DND-41 (cell line): ENCODE measurements at regions not wholly inside any gene's neighbourhood (a gene's known extent, or its start where the extent isn't known, plus 50 kb on each side); places are given as distances from the start of the nearest gene placed in this dataset.

Experiments
- ATAC-seq: fragments of 200-7000 bp; cut with Tn5 transposase; 3 replicates; pipeline ENCODE4 v1.9.1; 2021; ENCODE audit warnings: low read depth; ENCODE audit not compliant: insufficient read depth
- DNase-seq: peaks from one replicate; pipeline ENCODE4 v3.0.0-alpha.2; 2020
- H2AFZ ChIP-seq: 2 replicates; pipeline ENCODE4 v1.6.0; 2012; ENCODE audit warnings: low read depth, low read length
- H3K27ac ChIP-seq: 2 replicates; pipeline ENCODE4 v1.5.1; 2012; ENCODE audit warnings: low read length, inconsistent platforms
- H3K27me3 ChIP-seq: fragments of 200-600 bp; sonication (generic); 2 replicates; pipeline ENCODE4 v1.6.0; 2012; ENCODE audit warnings: low read length, mild to moderate bottlenecking, inconsistent platforms; ENCODE audit not compliant: insufficient read depth, poor library complexity
- H3K36me3 ChIP-seq: 2 replicates; pipeline ENCODE4 v1.5.1; 2012; ENCODE audit warnings: low read length, inconsistent platforms; ENCODE audit not compliant: insufficient read depth
- H3K4me1 ChIP-seq: 2 replicates; pipeline ENCODE4 v1.5.1; 2012; ENCODE audit warnings: mild to moderate bottlenecking, low read length; ENCODE audit not compliant: insufficient read depth
- H3K4me2 ChIP-seq: 2 replicates; pipeline ENCODE4 v1.6.0; 2012; ENCODE audit warnings: mild to moderate bottlenecking, moderate library complexity, low read length, inconsistent platforms; ENCODE audit not compliant: insufficient read depth
- H3K4me3 ChIP-seq, 2 experiments: fragments of 200-600 bp in 1 of 2; shearing (Covaris generic) in 1 of 2; 2 replicates each; pipeline ENCODE4 v1.5.1; 2012 to 2016; ENCODE audit warnings: inconsistent platforms in 2 of 2, low read length in 2 of 2, mild to moderate bottlenecking in 2 of 2, low read depth in 1 of 2, moderate library complexity in 1 of 2
- H3K79me2 ChIP-seq: 2 replicates; pipeline ENCODE4 v1.6.0; 2012; ENCODE audit warnings: low read length, inconsistent platforms; ENCODE audit not compliant: insufficient read depth
- H3K9ac ChIP-seq: 2 replicates; pipeline ENCODE4 v1.6.0; 2012; ENCODE audit warnings: low read depth, mild to moderate bottlenecking, inconsistent platforms, low read length, moderate library complexity
- H3K9me3 ChIP-seq: 2 replicates; pipeline ENCODE4 v1.5.1; 2012; ENCODE audit warnings: low read length, moderate library complexity, mild to moderate bottlenecking, inconsistent platforms; ENCODE audit not compliant: insufficient read depth, severe bottlenecking
- H4K20me1 ChIP-seq: 2 replicates; pipeline ENCODE4 v1.6.0; 2012; ENCODE audit warnings: low read length; ENCODE audit not compliant: insufficient read depth
- CTCF ChIP-seq: IDR thresholded peaks from 2 replicates; pipeline ENCODE4 v1.5.1; 2012; ENCODE audit warnings: borderline replicate concordance, low read length, moderate library complexity, mild to moderate bottlenecking; ENCODE audit not compliant: poor library complexity, severe bottlenecking; ENCODE audit errors: extremely low read depth
- EZH2 ChIP-seq: IDR thresholded peaks from 3 replicates; pipeline ENCODE4 v1.6.1; 2012; ENCODE audit warnings: borderline replicate concordance, low read depth, mild to moderate bottlenecking, moderate library complexity, low read length, inconsistent platforms; ENCODE audit not compliant: severe bottlenecking

- H3K4me1 ChIP-seq = no peaks in the 10 kb centered on the region
- H3K79me2 ChIP-seq = no peaks in the 10 kb centered on the region
- H4K20me1 ChIP-seq = no peaks in the 10 kb centered on the region
- no peak overlapping the region for H3K9ac ChIP-seq
- no peak for TF ChIP-seq CTCF
- TF ChIP-seq EZH2 = no peak
- no peaks in the 10 kb centered on the region for H3K36me3 ChIP-seq
- H3K27me3 ChIP-seq = no peaks in the 10 kb centered on the region
- no peaks in the 10 kb centered on the region for H3K9me3 ChIP-seq
- no peak overlapping the region for H3K27ac ChIP-seq
- no peak overlapping the region for H2AFZ ChIP-seq
- DNase-seq = no peak
- no peak overlapping the region for H3K4me2 ChIP-seq
- no peak overlapping the region for H3K4me3 ChIP-seq
- ATAC-seq = no peak
Observed at GRCh38 chr10:107342711-107343110, 178.2 kb upstream of the SORCS1 start.

- H2AFZ ChIP-seq = no peak overlapping the region
- no peaks in the 10 kb centered on the region for H4K20me1 ChIP-seq
- TF ChIP-seq CTCF (no peak), EZH2 (no peak)
Observed at GRCh38 chr10:107341281-107341680, 176.8 kb upstream of the SORCS1 start.

GRCh38 chr10:107340326-107340725, 175.8 kb upstream of the SORCS1 start:
- Histone ChIP-seq H2AFZ (no peak overlapping the region), H3K27ac (no peak overlapping the region), H3K9ac (no peak overlapping the region), H3K36me3 (no peaks in the 10 kb centered on the region), H3K9me3 (peaks cover 4% of the 10 kb centered on the region), H3K27me3 (no peaks in the 10 kb centered on the region), H3K4me1 (no peaks in the 10 kb centered on the region), H3K4me2 (no peak overlapping the region), H4K20me1 (no peaks in the 10 kb centered on the region), H3K79me2 (no peaks in the 10 kb centered on the region), H3K4me3 (no peak overlapping the region)
- DNase-seq (no peak), ATAC-seq (no peak)
- no peak for TF ChIP-seq EZH2
- TF ChIP-seq CTCF = no peak

More at GRCh38 chr10:107341281-107341680, 176.8 kb upstream of the SORCS1 start:
- H3K27me3 ChIP-seq = no peaks in the 10 kb centered on the region
- H3K36me3 ChIP-seq = no peaks in the 10 kb centered on the region
- no peak overlapping the region for H3K4me2 ChIP-seq
- H3K9me3 ChIP-seq = no peaks in the 10 kb centered on the region
- H3K4me3 ChIP-seq = no peak overlapping the region
- H3K4me1 ChIP-seq = no peaks in the 10 kb centered on the region
- no peaks in the 10 kb centered on the region for H3K79me2 ChIP-seq
- H3K27ac ChIP-seq = no peak overlapping the region
- H3K9ac ChIP-seq = no peak overlapping the region
- no peak for ATAC-seq
- no peak for DNase-seq

- no peaks in the 10 kb centered on the region for H3K79me2 ChIP-seq
- H3K4me1 ChIP-seq = no peaks in the 10 kb centered on the region
- no peak for TF ChIP-seq CTCF
- TF ChIP-seq EZH2 = no peak
- no peaks in the 10 kb centered on the region for H3K27me3 ChIP-seq
- no peaks in the 10 kb centered on the region for H3K36me3 ChIP-seq
- H3K27ac ChIP-seq = no peak overlapping the region
- DNase-seq = no peak
- peaks cover 4% of the 10 kb centered on the region for H3K9me3 ChIP-seq
- H2AFZ ChIP-seq = no peak overlapping the region
- no peaks in the 10 kb centered on the region for H4K20me1 ChIP-seq
- H3K4me2 ChIP-seq = no peak overlapping the region
- no peak overlapping the region for H3K9ac ChIP-seq
- ATAC-seq = no peak
- H3K4me3 ChIP-seq = no peak overlapping the region
Observed at GRCh38 chr10:107336061-107336460, 171.6 kb upstream of the SORCS1 start.
